ENCODE measurements at regions not wholly inside any gene's neighbourhood (a gene's known extent, or its start where the extent isn't known, plus 50 kb on each side); places are given as distances from the start of the nearest gene placed in this dataset.

- no peak for DNase-seq
Observed at GRCh38 chr6:88558981-88559380, 392.8 kb upstream of the CNR1 start.

- DNase-seq, result no peak
Observed at GRCh38 chr6:88556663-88557062, 390.5 kb upstream of the CNR1 start.

DNA sequence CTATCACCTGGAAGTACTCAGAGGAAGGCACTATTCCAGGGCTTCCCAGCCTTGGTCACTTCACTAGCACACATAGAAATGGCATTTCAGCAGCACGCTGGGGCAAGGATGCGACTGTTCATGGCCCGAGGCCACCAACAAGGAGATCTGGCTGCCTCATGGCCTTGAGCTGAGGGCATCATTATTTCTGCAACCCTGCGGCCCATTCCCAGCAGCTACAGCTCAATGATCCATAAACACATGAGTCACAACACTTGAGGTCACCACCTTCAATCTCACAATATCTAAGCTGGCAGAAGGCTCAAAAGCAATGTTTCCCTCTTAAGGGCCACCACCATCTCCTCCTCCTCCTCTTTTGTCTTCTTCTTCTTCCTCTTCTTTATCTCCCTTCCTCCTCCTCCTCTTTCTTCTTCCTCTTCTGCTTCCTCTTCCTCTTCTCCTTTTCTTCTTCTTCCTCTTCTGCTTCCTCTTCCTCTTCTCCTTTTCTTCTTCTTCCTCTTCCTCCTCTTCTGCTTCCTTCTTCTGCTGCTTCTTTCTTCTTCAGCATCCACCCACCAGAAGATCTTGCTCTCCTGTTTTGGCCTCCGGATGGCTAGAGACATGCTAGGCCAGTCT is 382.9 kb upstream of the CNR1 start:
- DNase-seq, result no peak

- no peak for DNase-seq
Observed at GRCh38 chr6:88547768-88548167, 381.6 kb upstream of the CNR1 start.

GRCh38 chr6:88545991-88546390 is 379.8 kb upstream of the CNR1 start:
- no peak for DNase-seq

DNA sequence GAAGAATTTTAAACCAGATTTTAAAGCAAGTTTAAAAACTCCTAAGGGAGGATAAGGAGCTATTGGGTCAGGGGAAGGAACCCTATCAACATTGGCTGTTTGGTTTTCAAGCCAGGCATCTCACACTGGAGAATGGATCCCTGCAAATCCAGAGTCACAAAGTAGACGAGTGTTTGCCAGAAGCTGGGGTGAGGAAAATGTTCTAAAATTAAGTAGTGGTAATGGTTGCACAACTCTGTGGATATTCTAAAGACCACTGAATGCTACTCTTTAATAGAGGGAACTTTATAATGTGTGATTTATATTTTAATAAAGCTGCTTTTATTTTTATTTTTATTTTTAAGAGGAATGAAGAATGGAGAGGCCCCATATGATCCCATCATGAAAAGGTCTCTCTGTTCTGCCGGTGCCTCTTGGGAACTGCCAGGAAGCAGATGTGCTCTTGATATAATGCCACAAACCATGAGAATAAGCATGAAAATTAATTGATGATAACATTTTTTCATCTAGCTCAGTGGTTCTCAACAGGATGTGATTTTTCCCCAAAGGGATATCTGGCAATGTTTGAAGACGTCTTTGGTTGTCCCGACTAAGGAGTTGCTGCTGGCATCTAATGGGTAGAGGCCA is 379.0 kb upstream of the CNR1 start:
- DNase-seq, result no peak

DNA sequence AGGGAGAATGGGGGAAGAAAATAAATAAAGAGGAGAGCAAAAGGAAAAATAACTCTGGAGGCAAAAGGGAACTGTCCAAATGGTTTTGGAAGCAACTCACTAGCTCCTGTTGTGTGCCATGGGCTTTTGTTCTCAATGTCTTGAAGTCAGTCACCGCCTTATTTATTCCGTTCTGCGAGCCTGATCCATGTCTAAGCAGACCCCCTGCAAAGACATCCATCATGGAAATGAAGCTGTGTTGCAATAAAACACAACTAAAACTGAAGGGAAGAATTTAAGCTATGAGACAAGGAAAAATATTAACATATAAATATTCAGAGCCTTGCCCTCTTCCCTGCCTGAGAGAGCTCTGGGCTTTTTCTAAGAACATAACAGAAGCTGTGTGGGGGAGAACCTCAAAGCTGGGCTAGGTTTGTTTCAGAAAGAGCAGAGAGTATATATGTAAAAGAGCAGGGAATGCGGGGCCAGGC is 373.2 kb upstream of the CNR1 start:
- no peak for DNase-seq

DNA sequence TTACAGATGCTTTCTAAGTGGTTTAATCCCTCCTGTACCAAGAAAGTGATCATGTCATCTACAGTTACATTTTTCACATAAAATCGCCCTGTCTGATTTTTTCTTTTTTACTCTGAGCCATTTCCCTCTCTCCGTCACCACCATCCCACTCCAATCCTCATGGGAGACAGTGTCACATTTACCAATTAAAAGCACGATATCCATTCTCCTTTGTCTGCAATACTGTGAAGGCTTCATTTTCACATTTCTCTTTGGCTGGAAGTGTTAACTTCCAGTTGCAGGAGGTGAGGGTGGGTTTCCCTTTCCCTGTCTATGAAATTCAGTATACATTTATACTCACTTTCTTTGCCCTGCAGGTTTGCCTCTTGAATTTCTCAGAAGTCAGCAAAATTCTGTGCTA is 372.7 kb upstream of the CNR1 start:
- DNase-seq, result no peak

- DNase-seq, result no peak
Observed at GRCh38 chr6:88538130-88538706, 372.1 kb upstream of the CNR1 start.

DNA sequence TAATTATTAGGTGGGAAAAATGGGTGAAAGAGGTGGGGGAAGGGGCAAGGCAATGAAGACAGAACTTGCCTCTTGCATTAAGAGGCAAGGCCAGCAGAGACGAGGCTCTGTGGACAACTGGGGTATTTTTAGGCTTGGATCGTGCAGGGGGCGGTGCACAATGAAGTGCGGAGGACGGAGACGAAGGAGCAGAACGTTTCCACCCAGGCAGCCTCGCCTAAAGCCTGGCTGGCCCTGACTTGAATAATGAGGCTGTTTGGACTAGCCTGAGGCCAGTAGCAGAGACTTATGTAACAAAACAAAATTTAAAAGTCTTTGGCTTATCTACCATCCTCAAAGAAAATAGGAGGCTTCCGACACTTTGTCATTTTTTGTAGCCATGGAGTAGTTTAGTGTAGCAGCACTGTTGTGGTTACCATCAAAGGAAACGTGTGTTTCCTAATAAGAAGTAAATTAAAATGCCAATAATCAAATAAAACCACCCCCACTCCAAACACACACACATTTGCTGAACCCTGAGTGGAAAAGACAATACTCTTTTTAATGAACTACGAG is 370.0 kb upstream of the CNR1 start:
- no peak for DNase-seq

GRCh38 chr6:88535306-88535705 is 369.2 kb upstream of the CNR1 start:
- DNase-seq, result no peak

DNA sequence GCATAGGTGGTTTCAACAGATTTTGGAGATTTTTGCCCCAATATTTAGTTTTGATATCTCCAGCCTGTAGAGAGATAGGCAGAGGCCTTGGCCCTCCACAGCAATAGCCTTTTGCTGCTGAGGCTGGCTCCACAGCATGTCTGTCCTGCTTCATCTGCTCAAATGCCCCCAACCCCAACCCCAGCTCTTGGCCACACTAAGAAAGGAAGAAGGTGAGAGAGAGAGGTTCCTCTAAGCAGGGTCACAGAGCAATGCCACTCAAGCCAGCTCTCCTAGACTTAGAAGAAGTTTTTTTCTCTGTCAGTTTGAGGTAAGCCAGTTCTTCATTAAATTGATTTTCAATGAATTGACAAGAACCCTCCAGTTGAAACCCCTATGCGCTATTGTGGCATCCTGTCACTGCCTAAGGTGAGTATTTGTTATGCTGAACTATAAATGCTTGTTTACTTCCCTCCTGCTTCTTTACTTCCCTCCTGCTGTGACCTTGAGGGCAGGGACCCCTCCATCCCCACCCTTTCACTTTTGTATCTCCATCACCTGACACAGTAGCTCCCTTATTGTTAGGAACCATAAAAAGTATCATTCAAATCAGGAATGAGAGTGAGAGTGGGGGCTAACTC is 366.2 kb upstream of the CNR1 start:
- no peak for DNase-seq

- DNase-seq, result no peak
Observed at GRCh38 chr6:88529726-88530125, 363.6 kb upstream of the CNR1 start.

GRCh38 chr6:88520445-88520844 is 354.3 kb upstream of the CNR1 start:
- no peak for DNase-seq

GRCh38 chr6:88520017-88520338 is 353.8 kb upstream of the CNR1 start:
- DNase-seq, result no peak

- no peak for DNase-seq
Observed at GRCh38 chr6:88519301-88520016, 353.3 kb upstream of the CNR1 start.

DNA sequence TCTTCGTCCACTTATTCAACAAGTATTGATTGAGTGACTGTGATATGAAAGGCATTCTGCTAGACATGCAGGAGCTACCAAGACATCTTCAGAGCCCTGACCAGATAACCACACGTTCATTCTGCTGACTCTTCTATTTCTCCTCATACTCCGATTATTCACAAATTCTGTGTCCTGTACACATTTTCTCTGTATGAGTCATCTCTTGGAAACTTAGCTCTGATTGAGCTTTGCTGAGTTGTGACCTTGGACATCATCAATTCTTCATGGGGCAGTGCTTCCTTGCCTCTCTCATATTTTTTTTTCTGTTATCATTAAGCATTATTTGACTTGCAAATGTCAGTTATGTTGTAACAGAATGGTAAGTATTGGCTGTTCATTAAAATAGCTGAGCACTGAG is 351.6 kb upstream of the CNR1 start:
- no peak for DNase-seq

- no peak for DNase-seq
Observed at GRCh38 chr6:88513920-88514319, 347.8 kb upstream of the CNR1 start.

DNA sequence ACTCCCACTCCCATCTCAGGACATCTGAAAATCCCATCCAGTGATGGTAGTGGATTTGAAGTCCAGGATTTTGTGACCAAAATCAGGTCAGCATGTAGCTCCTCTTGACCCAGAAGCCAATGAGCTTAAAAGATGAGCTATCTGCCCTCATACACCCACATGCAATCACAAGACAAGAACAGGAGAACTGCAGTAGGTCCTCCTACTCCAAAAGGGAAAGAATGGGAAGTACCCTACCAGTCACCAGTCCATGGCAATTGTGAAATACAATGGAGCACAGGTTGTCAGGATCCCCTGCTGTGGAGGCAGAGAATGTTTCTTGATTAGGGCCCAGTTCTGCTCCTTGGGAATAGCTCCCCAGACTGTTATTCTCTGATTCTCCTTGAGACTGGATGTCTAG is 347.3 kb upstream of the CNR1 start:
- DNase-seq, result no peak

GRCh38 chr6:88512951-88513350 is 346.8 kb upstream of the CNR1 start:
- DNase-seq, result peak in 1 of 14 donors; percentile 25

DNA sequence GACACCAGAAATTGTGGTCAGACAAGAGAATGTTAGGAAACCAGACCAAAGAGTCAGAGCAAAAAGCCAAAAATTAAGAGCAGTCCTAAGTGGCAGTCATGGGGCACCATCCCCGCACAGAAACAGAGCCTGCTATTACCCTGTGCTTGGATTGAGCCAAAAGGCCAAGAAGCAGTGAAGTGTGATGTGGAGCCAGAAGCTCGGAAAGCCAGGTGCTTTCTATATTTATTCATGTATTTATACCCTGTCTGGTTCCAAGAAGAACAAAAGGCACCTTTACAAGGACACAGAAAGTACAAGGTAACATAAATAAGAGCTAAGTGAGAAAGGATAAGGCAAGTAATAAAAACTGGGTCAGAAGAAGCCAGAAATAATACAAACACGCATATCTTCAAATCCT is 336.2 kb upstream of the CNR1 start:
- peak in 1 of 14 donors; percentile 47 for DNase-seq

DNA sequence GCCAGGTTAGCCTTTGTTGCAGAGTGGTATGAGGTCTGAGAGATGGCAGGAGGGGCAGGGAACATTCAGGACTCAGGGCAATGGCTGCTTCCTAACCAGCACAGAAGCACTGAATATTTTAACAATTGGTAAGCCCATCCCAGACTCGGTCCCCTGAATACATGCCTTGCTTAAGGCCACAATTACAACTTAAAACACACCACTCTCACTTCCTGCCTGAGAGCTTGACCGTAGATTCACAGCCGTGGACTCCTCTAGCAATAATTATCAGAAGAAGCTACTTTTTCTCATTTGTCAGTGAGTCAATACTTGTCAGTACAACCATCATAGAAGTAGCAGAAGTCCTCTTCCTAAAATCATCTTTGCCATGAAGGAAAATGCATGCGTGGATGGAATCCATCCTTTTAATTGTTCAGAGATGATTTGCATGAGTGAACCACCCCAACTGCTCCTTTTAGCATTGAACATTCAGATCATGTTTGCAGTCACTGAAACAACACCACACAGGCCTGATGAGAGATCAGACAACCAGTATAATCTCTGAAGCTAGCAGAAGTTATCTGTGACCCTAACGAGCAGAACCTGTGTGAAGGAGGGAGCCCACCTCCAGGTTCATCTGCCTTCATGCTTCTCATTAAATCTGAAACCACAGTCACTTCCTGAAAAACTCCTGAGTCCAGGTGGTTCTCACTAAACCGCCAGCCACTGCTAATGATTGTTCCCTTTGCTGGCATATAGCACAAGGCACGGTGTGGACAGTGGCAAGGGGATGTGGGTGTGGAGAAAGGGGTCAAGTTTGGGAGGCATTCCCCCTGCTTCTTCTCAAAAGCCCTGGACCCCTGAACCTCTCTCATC is 333.9 kb upstream of the CNR1 start:
- no peak for DNase-seq
